ENCODE measurements at regions not wholly inside any gene's neighbourhood (a gene's known extent, or its start where the extent isn't known, plus 50 kb on each side); places are given as distances from the start of the nearest gene placed in this dataset.

- DNase-seq = no peak
Measured at GRCh38 chr10:60728056-60728455, 50.2 kb upstream of the CDK1 start.

GRCh38 chr10:60726257-60726656, 52.0 kb upstream of the CDK1 start:
- DNase-seq = no peak

GRCh38 chr10:60722623-60723022, 55.7 kb upstream of the CDK1 start:
- DNase-seq = no peak

- DNase-seq = no peak
Measured at GRCh38 chr10:60719721-60720120, 58.6 kb upstream of the CDK1 start.

- DNase-seq = no peak
Measured at GRCh38 chr10:60718886-60719285, 59.4 kb upstream of the CDK1 start.

- DNase-seq = no peak
Measured at GRCh38 chr10:60717852-60718251, 60.4 kb upstream of the CDK1 start.

GRCh38 chr10:60714233-60714632, 64.0 kb upstream of the CDK1 start:
- DNase-seq = no peak

GRCh38 chr10:60711496-60711895, 66.8 kb upstream of the CDK1 start:
- DNase-seq = no peak

GRCh38 chr10:60710041-60710440, 68.2 kb upstream of the CDK1 start:
- DNase-seq = no peak

- no peak for DNase-seq
Measured at GRCh38 chr10:60708666-60709065, 69.6 kb upstream of the CDK1 start.

GRCh38 chr10:60707841-60708240, 70.4 kb upstream of the CDK1 start:
- no peak for DNase-seq

- DNase-seq = no peak
Measured at GRCh38 chr10:60706146-60706545, 72.1 kb upstream of the CDK1 start.

- DNase-seq = no peak
Measured at GRCh38 chr10:60705376-60705775, 72.9 kb upstream of the CDK1 start.

- no peak for DNase-seq
Measured at GRCh38 chr10:60704471-60704870, 73.8 kb upstream of the CDK1 start.

GRCh38 chr10:60703266-60704041, 74.8 kb upstream of the CDK1 start:
- no peak for DNase-seq

- no peak for DNase-seq
Measured at GRCh38 chr10:60687679-60688078, 90.6 kb upstream of the CDK1 start.

- no peak for DNase-seq
Measured at GRCh38 chr10:60684091-60684490, 94.2 kb upstream of the CDK1 start.

GRCh38 chr10:60681103-60681502, 97.2 kb upstream of the CDK1 start:
- no peak for DNase-seq

GRCh38 chr10:60679388-60679990, 98.8 kb upstream of the CDK1 start:
- DNase-seq = no peak

GRCh38 chr10:60678978-60679377, 99.3 kb upstream of the CDK1 start:
- DNase-seq = no peak

GRCh38 chr10:60677531-60678129, 100.6 kb upstream of the CDK1 start:
- no peak for DNase-seq

- DNase-seq = no peak
Measured at GRCh38 chr10:60675236-60675635, 103.0 kb upstream of the CDK1 start.

- no peak for DNase-seq
Measured at GRCh38 chr10:60669501-60669900, 108.8 kb upstream of the CDK1 start.

GRCh38 chr10:60666221-60666620, 112.1 kb upstream of the CDK1 start:
- DNase-seq = no peak
